Muscle of back (tissue), 3 donors: ENCODE measurements at regions not wholly inside any gene's neighbourhood (a gene's known extent, or its start where the extent isn't known, plus 50 kb on each side); places are given as distances from the start of the nearest gene placed in this dataset.

ENCODE experiments used
- DNase-seq, 3 donors: peaks; one replicate each; pipeline versions ENCODE4 v3.0.0 to v3.0.0-alpha.2; 2013

DNA sequence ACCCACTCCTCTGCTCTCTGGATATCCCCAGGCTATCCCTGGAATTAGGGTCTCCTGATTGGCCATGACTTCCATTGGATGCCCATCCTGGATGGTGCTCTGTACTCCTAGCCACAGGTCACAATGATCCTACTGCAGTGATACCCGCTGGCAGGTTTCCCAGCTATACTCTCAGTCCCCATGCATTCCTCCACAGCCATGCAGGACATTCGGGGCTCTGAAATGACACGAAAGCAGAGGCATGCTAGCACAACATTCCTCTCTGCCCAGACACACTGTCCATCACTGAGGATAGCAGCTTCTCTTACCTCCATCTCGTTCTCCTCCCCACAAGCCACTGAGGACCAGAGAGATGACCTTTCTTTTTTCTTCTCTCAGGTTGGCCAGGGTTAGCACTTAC, 51.7 kb upstream of the SPATS2L start:
- peak in 1 of 3 donors; percentile 16 for DNase-seq

DNA sequence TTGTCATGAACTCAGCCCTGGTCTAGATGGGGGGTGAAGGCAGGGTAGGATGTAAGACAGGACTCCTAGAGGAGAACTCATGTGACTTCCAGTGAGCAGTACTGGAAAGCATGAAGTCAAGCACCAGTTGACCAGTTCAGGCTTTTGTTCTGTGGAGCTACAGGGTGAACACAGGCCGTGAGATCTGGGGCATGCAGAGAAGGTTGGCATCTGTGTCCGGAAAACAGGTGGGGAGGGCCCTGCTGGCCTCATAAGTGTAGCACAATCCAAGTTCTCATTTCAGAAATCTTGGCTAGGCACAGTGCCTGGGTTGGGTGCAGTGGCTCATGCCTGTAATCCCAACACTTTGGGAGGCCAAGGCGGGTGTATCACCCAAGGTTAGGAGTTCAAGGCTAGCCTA, 50.9 kb upstream of the SPATS2L start:
- DNase-seq: peak in 1 of 3 donors; percentile 36
